ENCODE measurements at regions not wholly inside any gene's neighbourhood (a gene's known extent, or its start where the extent isn't known, plus 50 kb on each side); places are given as distances from the start of the nearest gene placed in this dataset.

DNA sequence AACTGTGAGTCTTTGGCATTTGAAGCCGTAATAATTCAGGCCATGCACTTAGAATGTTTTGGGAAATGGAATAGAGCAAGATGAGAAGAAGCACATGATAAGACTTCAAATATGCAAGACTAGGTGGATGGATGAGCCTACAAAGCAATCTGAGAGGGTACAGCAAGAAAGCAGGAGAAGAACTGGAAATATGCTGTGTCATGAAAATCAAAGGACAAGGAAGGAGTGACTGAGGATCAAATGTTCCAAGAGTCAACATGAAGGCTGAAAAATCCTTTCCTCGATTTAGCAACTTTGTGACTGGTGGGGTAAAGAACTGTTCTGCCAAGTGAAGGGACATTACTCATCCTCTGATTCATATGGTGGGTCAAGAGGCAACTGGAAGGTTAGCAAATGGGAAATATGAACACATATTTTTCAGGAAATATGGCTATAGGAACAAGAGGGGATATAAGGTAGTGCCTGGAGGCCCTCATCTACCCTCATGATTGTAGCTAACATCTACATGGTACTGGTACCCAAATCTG lies 803.7 kb upstream of the ARRDC4 start:
- DNase-seq = no peak
- H3K36me3 Mint-ChIP-seq (ENCODE audit: unreplicated experiment) = no peaks in the 10 kb centered on the region
- peaks cover 9% of the 10 kb centered on the region for H3K4me1 Mint-ChIP-seq (ENCODE audit: low read depth, unreplicated experiment)
- H3K27me3 Mint-ChIP-seq (ENCODE audit: unreplicated experiment) = no peaks in the 10 kb centered on the region
- H3K9me3 Mint-ChIP-seq (ENCODE audit: unreplicated experiment) = no peaks in the 10 kb centered on the region
- H3K27ac Mint-ChIP-seq (ENCODE audit: unreplicated experiment) = no peak overlapping the region
- H3K4me3 Mint-ChIP-seq (ENCODE audit: unreplicated experiment) = no peak overlapping the region
- TF ChIP-seq, protein P1, sequence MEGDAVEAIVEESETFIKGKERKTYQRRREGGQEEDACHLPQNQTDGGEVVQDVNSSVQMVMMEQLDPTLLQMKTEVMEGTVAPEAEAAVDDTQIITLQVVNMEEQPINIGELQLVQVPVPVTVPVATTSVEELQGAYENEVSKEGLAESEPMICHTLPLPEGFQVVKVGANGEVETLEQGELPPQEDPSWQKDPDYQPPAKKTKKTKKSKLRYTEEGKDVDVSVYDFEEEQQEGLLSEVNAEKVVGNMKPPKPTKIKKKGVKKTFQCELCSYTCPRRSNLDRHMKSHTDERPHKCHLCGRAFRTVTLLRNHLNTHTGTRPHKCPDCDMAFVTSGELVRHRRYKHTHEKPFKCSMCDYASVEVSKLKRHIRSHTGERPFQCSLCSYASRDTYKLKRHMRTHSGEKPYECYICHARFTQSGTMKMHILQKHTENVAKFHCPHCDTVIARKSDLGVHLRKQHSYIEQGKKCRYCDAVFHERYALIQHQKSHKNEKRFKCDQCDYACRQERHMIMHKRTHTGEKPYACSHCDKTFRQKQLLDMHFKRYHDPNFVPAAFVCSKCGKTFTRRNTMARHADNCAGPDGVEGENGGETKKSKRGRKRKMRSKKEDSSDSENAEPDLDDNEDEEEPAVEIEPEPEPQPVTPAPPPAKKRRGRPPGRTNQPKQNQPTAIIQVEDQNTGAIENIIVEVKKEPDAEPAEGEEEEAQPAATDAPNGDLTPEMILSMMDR (IDR thresholded peaks at IDR 0.05; ENCODE audit: partially characterized antibody, unreplicated experiment) = no peak

DNA sequence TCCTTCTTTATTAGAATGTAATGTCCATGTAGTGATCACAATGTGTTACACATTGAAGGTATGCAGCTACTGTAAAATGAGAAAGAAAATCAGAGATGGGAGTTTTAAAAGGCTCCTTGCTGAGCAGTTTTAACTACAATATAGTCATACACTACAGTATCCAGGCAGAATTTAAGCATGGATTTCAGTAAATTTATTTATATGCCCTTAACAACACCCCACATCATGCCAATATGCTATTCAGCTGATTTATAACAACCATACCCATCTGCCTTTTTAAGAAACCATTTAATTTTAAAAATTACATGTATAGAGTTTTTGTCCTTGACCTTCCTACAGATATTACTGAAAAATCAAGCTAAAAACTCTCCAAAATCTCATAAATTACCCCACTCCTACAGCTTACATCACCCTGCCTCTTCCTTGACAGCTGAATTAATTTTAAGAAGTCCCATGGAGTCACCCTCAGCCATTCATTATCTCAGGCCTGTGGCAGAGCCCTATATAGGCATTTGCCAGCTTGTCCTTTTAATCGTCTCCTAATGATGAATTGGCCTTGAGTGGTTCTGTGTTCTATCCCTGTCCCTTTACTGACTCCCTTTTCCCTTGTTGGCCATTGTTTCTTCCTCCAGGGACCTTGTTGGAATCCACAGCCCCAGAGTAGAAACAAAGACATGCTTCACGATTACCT lies 797.6 kb upstream of the ARRDC4 start:
- Mint-ChIP-seq H3K27ac (ENCODE audit: unreplicated experiment) (no peak overlapping the region), H3K36me3 (ENCODE audit: unreplicated experiment) (no peaks in the 10 kb centered on the region), H3K9me3 (ENCODE audit: unreplicated experiment) (no peaks in the 10 kb centered on the region), H3K4me3 (ENCODE audit: unreplicated experiment) (no peak overlapping the region), H3K4me1 (ENCODE audit: low read depth, unreplicated experiment) (no peaks in the 10 kb centered on the region), H3K27me3 (ENCODE audit: unreplicated experiment) (no peaks in the 10 kb centered on the region)
- TF ChIP-seq, protein P1 (IDR thresholded peaks at IDR 0.05; ENCODE audit: partially characterized antibody, unreplicated experiment) = no peak
- DNase-seq = no peak

GRCh38 chr15:97165205-97165604 lies 795.3 kb upstream of the ARRDC4 start:
- H3K9me3 Mint-ChIP-seq (ENCODE audit: unreplicated experiment) = no peaks in the 10 kb centered on the region
- H3K4me1 Mint-ChIP-seq (ENCODE audit: low read depth, unreplicated experiment) = peaks cover 9% of the 10 kb centered on the region
- no peaks in the 10 kb centered on the region for H3K36me3 Mint-ChIP-seq (ENCODE audit: unreplicated experiment)
- DNase-seq = no peak
- no peak overlapping the region for H3K4me3 Mint-ChIP-seq (ENCODE audit: unreplicated experiment)
- TF ChIP-seq, protein P1 (IDR thresholded peaks at IDR 0.05; ENCODE audit: partially characterized antibody, unreplicated experiment) = no peak
- no peak overlapping the region for H3K27ac Mint-ChIP-seq (ENCODE audit: unreplicated experiment)
- no peaks in the 10 kb centered on the region for H3K27me3 Mint-ChIP-seq (ENCODE audit: unreplicated experiment)

- TF ChIP-seq, protein P1 (IDR thresholded peaks at IDR 0.05; ENCODE audit: partially characterized antibody, unreplicated experiment) = no peak
- H3K4me1 Mint-ChIP-seq (ENCODE audit: low read depth, unreplicated experiment) = peaks cover 12% of the 10 kb centered on the region
These were observed 791.6 kb upstream of the ARRDC4 start for GRCh38 chr15:97168704-97169475.

DNA sequence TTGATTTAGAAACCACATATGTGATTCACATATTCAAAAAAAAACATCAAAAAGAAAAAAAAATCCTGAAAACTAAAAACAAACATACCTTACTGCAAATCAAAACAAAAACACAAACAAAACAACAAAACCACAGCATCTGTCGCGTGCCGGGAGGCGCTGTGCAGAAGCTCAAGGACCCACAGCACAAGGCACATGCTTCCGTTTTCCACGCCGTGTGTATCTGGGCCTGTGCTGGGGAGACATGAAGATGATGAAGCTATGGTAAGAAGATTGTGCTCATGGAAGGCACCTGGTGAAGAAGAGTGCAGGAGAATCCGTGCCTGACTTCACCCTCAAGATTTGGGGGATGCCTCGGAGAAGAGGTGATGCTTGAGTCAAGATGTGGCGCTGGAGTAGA lies 788.9 kb upstream of the ARRDC4 start:
- no peaks in the 10 kb centered on the region for H3K9me3 Mint-ChIP-seq (ENCODE audit: unreplicated experiment)
- H3K27me3 Mint-ChIP-seq (ENCODE audit: unreplicated experiment) = peaks cover 2% of the 10 kb centered on the region
- H3K4me1 Mint-ChIP-seq (ENCODE audit: low read depth, unreplicated experiment) = peaks cover 12% of the 10 kb centered on the region
- H3K36me3 Mint-ChIP-seq (ENCODE audit: unreplicated experiment) = no peaks in the 10 kb centered on the region
- no peak overlapping the region for H3K4me3 Mint-ChIP-seq (ENCODE audit: unreplicated experiment)
- TF ChIP-seq, protein P1 (IDR thresholded peaks at IDR 0.05; ENCODE audit: partially characterized antibody, unreplicated experiment) = no peak
- no peak overlapping the region for H3K27ac Mint-ChIP-seq (ENCODE audit: unreplicated experiment)
- DNase-seq = no peak

More at GRCh38 chr15:97168704-97169475, 791.6 kb upstream of the ARRDC4 start:
- Mint-ChIP-seq H3K27me3 (ENCODE audit: unreplicated experiment) (peaks cover 2% of the 10 kb centered on the region), H3K36me3 (ENCODE audit: unreplicated experiment) (no peaks in the 10 kb centered on the region), H3K27ac (ENCODE audit: unreplicated experiment) (no peak overlapping the region), H3K9me3 (ENCODE audit: unreplicated experiment) (no peaks in the 10 kb centered on the region), H3K4me3 (ENCODE audit: unreplicated experiment) (no peak overlapping the region)
- no peak for DNase-seq

Measured in glutamatergic neuron (in vitro differentiated cells).